HG02642 (cell line): ENCODE measurements at regions not wholly inside any gene's neighbourhood (a gene's known extent, or its start where the extent isn't known, plus 50 kb on each side); places are given as distances from the start of the nearest gene placed in this dataset.

Experiments
- ATAC-seq: cut with Tn5 transposase; IDR thresholded peaks from one replicate; pipeline ENCODE4 v1.9.1; 2021; ENCODE audit warnings: mild to moderate bottlenecking; ENCODE audit not compliant: unreplicated experiment, poor library complexity

GRCh38 chr4:143273160-143273917, 63.3 kb upstream of the GAB1 start:
- no peak for ATAC-seq

GRCh38 chr4:143280861-143281260, 55.8 kb upstream of the GAB1 start:
- ATAC-seq, result no peak

GRCh38 chr4:143281507-143282190, 55.0 kb upstream of the GAB1 start:
- ATAC-seq, result peak; percentile 69

GRCh38 chr4:143282211-143282707, 54.4 kb upstream of the GAB1 start:
- ATAC-seq, result no peak

DNA sequence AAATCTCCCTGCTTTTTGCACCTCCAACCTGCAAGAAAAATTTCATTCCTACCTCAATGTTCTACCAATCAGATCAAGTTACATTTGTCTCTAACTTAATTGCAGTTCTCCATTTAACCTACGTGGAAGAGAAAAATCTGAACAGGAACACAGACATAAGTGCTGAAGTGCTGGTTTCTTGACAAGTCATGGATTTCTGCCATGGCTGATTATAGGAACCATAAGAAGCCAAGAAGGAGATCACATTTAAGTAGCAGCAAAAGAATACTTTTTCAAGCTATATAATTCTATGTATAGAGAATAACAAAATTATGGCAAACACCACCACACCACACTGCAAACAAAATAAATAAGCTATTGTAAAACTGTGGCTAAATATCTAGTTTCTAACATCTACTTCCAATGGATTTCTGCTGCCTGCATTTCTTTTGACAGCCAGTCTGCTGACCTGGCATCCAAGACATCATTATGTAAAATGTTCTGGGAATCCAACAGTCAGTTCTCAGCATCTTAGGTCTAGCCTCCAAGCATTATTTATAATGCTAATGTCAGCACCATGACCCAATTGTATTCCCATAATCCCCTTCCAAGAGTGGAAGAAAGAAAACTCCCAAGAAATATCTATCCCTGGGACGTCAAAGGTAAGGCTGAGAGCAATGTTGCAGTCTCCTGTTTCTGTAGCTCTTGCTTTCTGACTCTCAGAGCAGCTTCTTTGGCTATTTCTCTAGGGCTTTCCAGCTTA, 50.8 kb upstream of the GAB1 start:
- ATAC-seq, result no peak

DNA sequence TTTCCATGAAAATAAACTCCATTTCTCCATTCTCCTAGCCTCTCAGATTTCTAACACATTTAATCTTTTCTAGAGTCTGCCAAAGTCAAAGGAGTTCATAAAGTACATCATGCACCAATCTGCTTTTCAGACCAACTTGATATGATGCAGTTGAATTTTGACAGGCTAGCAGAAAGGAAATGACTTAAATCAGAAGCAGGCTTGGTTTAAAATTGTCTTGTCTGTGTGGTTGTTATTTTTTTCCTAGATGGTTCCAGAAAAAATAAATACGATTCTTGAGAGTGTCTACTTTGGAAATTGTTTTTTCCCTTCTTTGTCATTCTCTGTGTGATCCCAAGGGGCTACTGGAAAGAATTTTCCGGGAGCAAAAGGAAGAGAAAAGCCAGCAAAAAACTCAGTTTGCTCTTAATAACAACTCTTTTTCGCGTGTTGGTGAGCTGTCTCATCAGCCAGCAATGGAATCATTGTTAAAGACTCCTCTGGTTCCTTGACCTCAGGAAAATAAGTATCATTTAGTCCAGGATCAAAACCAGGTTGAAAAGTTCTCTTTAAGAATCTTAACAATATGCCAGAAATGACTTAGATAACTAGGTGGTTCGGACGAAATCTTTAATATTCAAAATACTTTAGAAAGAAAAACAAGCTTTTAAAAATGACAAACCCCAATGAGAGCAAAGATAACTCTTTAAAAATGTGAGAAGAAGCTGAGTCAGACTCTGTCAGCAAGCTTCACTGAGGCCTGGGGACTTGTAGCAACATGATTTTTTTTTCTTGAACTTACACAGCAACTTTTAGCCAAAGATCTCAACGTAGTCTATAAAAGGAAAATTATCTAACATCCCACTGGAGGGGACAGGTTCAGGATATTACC, 49.7 kb upstream of the GAB1 start:
- no peak for ATAC-seq
